GM21717 (cell line): ENCODE measurements at regions not wholly inside any gene's neighbourhood (a gene's known extent, or its start where the extent isn't known, plus 50 kb on each side); places are given as distances from the start of the nearest gene placed in this dataset.

Source experiments
- ATAC-seq: cut with Tn5 transposase; IDR thresholded peaks from one replicate; pipeline ENCODE4 v1.9.1; 2021; ENCODE audit warnings: mild to moderate bottlenecking, moderate library complexity; ENCODE audit not compliant: unreplicated experiment

DNA sequence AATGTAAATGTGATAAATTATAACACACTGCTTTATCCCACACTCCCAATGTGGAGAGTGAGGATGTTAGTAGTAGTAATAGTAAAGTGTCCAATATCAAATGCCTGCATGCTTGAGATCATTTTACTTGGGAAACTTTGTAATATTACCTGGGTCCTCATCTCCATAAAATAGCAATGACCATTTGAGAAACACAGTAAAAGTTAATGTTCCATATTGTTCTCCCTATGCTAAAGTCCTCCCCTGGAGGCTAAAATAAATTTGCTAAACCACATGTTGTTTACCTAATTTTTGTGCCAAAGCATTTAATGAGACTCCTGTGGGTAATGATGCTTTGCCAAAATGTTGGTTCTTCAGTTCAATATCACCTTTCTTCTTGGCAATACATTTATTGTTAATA, 291.2 kb downstream of the CDH10 start:
- ATAC-seq = no peak

DNA sequence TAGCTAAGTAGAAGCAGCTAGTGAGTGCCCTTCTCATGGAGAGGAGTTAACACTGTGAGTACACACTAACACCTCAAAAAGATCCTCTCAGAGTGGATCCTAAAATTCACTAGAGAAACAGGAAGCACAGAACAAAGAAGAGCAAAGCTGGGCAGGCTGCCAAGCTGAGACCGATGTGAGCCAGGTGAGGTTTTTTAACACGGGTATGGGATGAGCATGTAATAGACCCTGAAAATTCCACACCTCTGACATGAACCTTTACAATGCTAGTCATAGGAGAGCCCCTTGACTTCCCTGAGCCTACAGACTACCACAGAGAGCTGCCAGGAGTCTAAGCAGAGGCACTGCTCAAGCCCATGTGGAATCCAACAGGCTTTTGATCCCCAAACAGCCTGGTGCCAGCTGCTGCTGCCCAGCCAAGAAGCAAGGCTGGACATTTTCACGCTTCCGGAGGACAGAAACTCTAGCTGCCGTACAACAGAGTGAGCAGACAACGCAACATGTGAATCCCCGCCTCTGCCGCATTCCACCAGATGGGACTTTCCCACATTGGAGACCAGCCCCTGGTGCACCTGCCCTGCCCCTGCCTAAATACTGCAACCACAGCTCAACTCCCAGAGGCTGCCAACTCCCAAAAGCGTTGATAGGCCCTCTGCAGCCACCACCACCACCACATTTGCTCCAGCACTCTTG, 280.8 kb downstream of the CDH10 start:
- ATAC-seq = no peak

- no peak for ATAC-seq
These were observed 280.1 kb downstream of the CDH10 start for GRCh38 chr5:24364711-24365110.

DNA sequence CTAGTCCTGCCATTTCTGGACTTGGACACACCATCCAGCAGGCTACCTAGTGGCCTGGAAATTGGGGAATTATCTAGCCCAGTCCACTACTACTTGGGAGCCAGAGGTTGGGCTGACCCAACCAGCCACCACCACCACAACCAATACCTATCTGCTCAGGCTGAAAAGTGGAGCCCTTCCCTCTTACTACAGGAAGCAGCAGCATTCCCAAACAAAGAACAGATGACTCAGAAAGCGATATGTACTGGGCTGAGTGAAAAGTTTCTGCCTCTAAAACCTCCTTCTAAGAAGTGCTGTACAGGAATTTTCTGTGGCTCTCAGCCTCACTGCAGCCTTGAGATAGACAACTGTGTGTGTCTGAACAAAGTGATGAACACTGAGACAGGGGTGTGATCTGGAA, 279.4 kb downstream of the CDH10 start:
- ATAC-seq = no peak

DNA sequence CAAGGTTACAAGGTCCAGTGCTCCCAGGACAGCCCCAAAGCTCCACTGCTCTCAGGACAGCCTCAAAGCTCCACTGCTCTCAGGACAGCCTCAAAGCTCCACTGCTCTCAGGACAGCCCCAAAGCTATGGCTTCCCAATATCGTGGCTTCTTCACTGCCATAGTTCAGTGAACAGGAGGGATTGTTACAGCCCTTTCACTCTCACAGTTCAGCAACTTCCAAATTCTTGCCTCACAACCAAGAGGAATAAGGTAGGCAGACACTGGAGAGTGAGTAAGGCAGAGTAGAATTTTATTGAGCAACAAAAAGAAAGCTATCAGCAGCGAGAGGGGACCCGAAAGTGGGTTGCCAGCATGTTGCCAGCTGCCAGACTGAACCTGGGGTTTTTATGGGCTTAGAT, 277.6 kb downstream of the CDH10 start:
- ATAC-seq = no peak

DNA sequence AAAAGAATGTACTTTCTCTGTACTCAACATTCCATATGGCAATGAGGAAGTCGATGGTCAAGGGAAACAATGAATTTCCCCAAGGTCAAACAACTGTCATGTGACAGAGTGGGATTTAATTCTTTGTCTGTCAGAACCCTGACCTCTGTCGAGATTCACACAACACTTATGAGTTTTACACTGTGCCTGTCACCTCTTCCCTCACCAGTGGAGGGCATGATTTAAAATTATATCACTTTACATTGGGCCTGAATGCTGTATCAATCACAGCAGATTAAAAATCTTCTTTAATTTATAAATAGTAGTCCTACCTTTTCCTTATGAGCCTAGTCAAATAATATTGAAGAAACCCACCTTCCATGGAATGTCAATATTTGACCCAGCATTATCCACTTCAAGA, 276.7 kb downstream of the CDH10 start:
- ATAC-seq = no peak

DNA sequence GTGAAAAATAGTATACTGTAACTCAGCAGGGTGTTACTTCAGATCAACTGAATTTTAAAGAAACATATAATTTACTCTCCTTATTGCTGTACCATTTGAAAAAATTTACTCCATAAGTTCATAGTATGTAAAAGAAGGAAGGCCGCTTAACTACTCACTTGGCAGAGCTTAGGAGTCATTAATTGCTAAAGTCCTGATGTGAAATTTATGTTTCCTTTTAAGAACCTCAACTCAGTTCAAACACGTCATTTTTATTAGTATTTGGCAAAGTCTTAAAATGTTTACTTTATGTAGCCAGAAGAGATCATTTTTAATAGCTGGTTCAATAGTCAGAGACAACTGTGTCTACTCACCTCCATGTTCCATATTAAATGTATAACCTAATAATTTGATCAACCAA, 268.6 kb downstream of the CDH10 start:
- ATAC-seq = no peak

DNA sequence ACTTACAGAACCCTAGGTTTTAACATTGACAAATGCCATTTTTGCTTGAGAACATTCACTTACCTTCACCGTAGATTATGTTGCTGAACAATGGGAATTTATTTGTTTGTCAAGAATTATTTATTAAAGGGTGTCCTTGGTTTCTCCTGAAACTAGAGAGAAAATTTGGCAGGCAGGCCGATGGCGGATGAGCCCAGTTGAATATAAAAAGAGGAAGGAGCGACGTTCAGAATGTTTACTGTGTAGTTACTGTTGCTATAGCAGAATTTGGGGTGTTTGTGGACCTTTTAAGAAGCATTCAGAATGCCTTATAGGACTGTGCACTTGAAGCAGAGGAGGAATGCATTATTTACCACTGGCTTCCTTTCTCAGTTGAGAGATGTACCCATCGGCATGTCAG, 268.2 kb downstream of the CDH10 start:
- ATAC-seq = no peak

DNA sequence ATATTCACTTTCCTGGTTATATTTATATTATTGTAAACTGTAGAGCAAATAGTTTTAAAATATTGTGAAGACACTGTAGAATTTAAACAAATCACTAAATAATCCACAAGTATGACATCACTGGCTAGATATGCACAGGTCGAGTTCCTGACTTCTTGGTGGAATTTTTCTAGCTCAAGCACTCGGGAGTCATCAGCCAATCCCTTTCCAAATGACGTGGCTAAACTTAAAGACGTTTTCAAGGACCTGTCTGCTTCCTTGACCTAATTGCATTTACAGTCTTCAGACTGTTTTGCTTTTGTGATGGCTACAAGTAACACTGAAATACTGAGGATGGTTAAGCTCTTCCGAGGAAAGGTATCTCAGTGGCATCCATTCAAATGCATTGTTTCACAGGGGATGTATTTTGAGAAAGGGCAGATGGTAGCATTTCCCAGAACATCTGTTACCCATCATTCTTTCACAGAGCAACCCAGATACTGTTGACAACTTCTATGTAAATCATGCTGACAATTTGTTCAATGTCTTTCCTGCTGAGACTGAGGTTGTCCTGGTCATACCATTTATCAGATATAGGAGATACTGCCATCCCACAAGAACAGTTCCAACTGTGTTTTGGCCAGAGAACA, 262.8 kb downstream of the CDH10 start:
- no peak for ATAC-seq

- no peak for ATAC-seq
These were observed 259.7 kb downstream of the CDH10 start for GRCh38 chr5:24385070-24385469.

DNA sequence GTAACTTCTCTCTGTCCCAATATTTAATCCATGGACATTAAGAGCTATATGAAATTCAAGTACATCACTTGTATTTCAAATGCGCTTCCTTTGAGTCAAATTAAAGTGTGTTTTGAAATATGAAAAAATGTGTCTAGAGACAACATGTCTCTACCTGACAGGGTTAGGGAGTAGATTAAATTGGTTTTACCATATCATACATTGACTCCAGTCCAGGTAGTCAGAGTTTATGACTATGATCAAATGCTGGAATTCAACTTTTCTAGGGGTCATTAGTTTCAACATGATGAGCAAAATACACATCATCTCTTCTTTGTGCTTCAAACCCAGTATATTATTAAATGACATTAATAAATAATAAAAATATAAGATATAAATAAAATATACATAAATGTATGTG, 259.2 kb downstream of the CDH10 start:
- no peak for ATAC-seq

DNA sequence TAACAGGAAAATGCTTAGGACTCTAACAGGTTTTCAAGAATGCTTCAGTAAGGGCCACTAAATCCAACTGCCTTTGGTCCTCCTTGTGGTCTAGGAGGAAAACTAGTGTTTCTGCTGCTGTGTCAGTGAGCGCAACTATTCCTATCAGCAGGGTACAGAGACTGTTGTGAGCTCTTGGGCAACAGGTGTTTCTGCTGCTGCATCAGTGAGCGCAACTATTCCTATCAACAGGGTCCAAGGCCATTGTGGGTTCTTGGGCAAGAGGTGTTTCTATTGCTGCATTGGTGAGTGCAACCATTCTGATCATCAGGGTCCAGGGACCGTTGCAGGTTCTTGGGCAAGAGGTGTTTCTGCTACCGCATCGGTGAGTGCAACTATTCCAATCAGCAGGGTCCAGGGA, 256.3 kb downstream of the CDH10 start:
- no peak for ATAC-seq

GRCh38 chr5:24389968-24390367, 254.8 kb downstream of the CDH10 start:
- no peak for ATAC-seq

GRCh38 chr5:24391816-24392215, 253.0 kb downstream of the CDH10 start:
- no peak for ATAC-seq

DNA sequence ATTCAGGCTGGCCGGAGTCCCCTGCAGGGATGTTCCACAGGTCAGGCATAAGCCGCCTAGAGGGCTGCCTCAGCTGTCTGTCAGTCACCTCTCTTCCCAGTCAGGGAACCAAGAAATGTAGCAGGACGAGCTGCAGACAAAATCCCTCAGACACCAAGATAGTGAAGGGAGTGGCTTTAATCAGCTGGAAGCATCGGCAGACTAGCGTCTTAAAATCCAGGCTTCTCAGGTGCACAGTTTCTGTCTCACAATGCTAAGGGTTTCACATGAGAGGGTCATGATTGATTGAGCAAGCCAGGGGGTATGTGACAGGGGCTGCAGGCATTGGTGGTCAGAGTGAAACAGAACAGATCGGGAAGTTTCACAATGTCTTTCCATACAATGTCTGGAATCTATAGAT, 247.2 kb downstream of the CDH10 start:
- ATAC-seq = no peak

DNA sequence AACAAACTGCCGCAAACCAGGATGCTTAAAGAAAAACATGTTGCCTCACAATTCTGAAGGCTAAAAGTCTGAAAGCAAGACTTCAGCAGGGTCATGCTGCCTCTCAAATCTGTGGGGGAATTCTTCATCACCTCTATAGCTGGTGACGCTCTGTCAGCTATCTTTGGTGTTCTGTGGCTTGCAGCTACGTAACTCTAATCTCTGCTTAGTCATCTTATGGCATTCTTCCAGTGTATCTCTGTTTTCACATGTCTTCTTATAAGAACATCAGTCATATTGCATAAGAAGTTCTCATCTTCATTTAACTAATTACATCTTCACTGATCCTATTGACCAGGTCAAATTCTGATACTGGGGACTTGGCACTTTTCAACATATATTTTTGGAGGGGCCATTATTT, 243.0 kb downstream of the CDH10 start:
- no peak for ATAC-seq

DNA sequence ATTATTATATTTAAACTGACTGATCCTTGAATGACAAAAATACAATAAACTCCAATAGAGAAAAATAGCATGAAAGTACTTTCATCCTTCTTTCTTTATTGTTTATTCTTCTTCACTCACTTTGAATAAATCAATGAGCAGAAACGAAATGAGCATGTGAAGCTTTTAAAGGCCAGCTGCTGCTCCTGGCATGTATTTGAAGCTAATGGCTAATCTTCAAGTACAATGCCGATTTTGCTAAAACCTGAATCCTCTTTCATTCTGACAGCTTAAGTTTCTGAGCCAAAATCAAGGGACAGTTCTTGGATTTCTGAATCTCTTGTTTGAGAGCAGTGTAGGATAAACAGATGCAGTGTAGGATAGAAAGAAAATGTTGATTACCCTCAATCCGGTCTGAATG, 237.3 kb downstream of the CDH10 start:
- ATAC-seq = no peak

DNA sequence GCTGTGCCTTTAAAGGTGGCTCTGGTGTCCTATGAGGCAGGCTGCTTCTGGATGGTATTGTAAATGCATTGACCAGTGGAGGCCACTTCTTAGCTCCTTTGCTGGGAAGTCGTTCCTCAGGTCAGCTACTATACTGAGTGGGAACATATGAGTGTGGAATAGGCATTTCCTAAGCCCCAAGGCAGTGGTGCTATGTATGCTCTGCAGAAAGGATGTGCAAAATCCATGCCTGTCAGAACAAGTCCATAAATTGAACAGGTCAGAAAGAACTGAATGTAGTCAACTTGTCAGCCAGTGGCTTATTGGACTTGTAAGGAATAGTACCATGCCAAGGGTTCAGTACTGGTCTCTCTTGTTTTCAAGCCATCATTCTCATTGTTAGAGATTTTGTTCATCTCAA, 216.4 kb downstream of the CDH10 start:
- ATAC-seq = no peak

DNA sequence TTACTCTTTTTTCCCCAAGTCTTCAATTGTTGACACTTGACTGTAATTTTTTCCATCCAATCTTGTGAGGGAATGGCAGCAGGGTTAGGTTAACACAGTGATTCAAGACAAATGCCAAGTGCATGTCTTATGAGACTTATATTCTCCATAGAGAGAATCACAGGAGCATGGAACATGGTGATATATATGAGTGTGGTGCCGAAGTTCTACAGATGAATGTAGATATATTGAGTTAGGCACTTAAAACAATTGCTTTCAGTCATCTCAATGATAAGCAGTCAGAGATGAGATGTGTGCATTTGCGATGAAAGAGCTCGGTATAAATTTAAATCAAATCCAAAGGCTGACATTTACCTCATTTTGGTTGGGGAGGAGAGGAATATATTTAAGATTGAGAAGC, 211.2 kb downstream of the CDH10 start:
- ATAC-seq = no peak
